HG03097 (cell line): ENCODE measurements at regions not wholly inside any gene's neighbourhood (a gene's known extent, or its start where the extent isn't known, plus 50 kb on each side); places are given as distances from the start of the nearest gene placed in this dataset.

Experiments used
- ATAC-seq: cut with Tn5 transposase; IDR thresholded peaks from one replicate; pipeline ENCODE4 v1.9.1; 2021; ENCODE audit not compliant: unreplicated experiment, low FRiP score

GRCh38 chr13:89827552-89827951, 1519.9 kb upstream of the MIR17HG start:
- ATAC-seq, result no peak

DNA sequence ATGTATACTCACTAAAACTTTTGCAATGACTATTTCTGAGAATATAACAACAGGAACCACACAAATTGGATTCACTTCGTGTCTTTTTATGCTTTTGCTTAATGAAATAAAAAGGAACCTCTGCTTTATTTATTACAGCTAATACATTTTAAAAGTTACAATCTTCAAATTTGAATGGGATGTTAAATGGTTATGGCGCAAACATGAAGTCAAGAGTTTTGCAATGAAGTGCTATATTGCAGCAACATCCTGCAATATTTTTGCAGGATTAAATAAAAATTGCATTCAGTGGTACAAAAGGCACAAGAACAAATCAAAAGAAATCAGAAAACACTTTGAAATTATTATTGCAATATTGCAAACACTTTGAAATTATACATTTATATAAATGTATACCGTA, 1519.0 kb upstream of the MIR17HG start:
- no peak for ATAC-seq

DNA sequence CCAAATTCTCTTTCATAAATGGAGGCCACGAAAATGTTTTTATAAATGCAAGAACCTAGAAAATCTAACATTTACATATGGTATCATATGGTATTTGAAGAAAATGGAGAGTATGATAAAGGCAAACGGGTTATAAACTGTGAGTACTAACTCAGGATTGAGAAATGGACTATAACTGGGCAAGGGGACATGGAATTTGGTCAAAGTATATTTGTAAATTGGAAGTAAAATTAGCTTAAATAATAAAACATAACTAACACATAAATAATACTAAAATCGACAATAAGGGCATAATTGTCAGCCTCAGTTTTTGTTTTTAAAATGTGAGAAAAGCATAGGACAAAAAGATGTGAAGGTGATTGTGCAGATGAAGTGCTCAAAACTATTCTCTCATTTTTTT, 1516.3 kb upstream of the MIR17HG start:
- no peak for ATAC-seq

DNA sequence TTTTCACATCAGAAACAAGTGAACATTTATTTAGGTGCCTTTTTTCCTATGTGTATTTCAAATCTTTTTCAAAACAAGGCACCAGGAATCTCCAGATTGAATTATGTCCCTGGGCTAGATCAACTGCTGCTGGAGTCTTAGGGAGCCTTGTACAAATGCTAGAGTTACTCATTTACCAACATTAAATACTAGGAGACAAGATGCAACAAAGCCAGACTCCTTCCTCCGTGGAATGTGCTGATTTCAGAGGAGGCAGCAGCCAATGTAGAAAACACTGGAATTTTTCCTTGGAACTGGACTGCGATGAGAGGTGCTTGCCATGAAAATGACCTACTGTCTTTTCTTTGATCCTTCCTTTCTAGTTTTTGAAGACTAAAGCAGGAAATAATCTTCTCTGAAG, 1514.7 kb upstream of the MIR17HG start:
- ATAC-seq, result no peak

DNA sequence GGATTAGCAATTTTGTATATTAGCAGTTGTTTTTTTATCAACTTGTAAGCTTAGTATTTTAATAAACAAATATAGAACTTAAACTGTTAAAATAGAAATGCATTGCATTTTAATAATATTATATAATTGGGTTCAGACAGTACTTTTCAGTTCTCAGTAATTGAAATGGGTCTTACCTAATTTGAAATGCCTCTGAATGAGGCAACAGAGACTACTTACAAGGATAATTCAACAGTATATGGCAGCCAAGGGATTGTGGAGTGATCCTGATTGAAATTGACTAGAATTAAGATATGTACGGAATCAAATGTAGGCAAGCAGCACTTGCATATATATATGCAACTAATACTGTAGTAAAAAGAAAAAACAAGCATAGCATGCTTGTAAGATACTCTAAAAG, 1503.9 kb upstream of the MIR17HG start:
- no peak for ATAC-seq

GRCh38 chr13:89845874-89846273, 1501.6 kb upstream of the MIR17HG start:
- ATAC-seq, result no peak

- ATAC-seq, result no peak
Measured at GRCh38 chr13:89846926-89847585, 1500.4 kb upstream of the MIR17HG start.

GRCh38 chr13:89852570-89852969, 1494.9 kb upstream of the MIR17HG start:
- ATAC-seq, result no peak

GRCh38 chr13:89856512-89856911, 1491.0 kb upstream of the MIR17HG start:
- no peak for ATAC-seq

DNA sequence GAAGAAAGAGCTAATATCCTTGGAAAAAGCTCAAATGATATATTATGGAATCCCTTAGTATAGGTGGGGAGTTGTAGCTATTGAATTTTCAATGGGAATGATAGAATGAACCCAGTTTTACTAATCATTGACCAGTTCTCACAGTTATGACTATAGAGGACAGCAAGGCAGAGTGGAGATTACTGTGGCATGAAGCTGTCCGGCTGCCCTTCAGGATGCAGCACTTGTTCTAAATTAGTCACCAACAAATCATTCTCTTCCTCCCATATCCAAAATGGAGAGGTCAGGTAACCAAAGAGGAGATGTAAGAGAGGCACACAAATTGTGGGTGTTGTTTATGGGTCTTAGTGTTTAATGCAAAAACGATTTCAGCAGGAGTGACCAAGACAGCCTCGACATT, 1490.0 kb upstream of the MIR17HG start:
- ATAC-seq, result no peak

DNA sequence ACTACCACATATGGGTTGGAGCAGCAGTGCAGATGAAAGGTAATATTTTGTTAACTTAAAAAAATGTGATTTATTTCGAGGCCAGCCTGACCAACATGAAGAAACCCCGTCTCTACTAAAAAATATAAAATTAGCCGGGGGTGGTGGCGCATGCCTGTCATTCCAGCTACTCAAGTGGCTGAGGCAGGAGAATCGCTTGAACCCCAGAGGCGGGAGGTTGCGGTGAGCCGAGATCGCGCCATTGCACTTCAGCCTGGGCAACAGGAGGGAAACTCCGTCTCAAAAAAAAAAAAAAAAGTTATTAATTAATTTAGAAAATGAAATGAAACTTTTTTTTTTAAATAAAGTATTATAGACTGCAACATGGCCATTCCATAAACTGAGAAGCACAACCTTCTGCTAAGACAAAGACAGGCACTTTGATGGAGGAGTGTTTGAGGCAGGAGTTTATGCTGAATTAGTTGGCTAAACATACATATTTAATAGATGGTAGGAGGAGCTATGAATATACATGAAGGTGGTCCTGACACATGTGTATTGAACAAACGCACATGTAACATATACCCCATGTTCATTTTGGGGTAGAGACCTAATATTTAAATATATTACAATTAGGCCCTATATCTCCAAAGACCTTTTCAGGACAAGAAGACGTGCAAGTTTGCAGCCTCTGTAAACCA, 1485.3 kb upstream of the MIR17HG start:
- ATAC-seq, result no peak

DNA sequence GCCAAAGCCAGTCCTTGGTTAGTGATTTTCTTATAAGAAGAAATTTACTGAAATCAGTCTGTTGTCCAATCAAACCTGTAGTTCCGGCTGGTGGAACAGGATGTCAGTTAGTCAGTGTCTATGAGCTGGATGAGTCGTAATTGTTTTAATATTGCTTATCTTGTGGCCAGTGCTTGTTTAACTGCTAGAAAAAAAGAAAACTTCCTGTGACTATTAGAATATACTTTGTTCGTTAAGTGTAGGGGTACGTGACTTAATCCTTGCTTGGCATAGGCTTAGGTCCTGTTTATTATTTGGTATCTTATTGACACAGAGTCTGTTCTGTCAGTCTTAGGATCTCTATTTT, 1484.8 kb upstream of the MIR17HG start:
- no peak for ATAC-seq

- no peak for ATAC-seq
Measured at GRCh38 chr13:89865164-89866064, 1482.1 kb upstream of the MIR17HG start.

DNA sequence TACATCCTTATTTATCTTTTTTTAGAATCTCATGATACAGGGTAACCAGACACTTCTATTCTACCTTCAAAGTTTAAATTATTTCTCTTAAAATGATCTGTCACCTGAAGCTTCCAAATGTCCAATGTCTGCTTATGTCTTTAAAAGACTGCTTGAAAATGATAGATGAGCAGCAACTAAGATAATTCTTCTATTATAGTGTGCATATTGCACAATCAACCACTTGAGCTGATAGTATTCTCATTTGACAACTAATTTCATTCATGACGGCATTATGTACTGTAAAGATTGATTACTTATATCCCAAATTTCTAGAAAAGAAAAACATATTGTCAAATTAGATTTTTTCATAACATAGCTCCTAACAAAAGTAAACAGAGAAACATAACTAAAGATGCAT, 1478.2 kb upstream of the MIR17HG start:
- no peak for ATAC-seq

DNA sequence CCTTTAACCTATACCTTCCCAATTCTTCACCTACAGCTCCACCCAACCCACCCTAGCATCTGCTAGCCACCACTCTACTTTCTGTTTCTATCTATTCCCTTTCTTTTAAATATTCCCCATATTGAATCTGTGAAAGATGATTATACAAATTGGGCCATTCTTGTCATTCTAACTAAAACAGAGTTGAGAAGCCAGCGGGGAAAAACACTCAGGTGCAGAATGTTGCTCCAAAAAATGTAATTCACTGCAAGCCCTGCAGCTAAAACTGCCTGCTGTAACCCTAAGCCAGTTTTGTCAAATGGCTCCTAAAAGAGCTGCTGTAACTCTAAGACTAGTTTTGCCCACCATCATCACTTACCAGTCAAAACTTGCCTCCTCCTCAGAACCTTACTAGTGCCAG, 1468.6 kb upstream of the MIR17HG start:
- ATAC-seq, result no peak

- no peak for ATAC-seq
Measured at GRCh38 chr13:89880201-89880600, 1467.3 kb upstream of the MIR17HG start.

DNA sequence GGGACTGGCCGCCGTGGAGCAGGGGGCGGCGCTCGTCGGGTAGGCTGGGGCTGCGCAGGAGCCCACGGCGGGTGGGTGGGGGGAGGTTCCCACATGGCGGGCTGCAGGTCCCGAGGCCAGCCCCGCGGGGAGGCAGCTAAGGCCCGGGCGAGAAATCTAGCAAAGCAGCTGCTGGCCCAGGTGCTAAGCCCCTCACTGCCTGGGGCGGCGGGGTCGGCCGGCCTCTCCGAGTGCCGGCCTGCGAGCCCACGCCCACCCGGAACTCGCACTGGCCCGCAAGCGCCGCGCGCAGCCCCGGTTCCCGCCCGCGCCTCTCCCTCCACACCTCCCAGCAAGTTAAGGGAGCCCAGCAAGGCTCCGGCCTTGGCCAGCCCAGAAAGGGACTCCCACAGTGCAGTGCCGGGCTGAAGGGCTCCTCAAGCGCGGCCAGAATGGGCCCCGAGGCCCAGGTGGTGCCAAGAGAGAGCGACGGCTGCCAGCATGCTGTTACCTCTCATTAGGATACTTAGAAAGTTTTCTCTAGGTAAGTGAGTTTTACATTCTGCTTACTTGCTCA, 1463.5 kb upstream of the MIR17HG start:
- ATAC-seq, result no peak

DNA sequence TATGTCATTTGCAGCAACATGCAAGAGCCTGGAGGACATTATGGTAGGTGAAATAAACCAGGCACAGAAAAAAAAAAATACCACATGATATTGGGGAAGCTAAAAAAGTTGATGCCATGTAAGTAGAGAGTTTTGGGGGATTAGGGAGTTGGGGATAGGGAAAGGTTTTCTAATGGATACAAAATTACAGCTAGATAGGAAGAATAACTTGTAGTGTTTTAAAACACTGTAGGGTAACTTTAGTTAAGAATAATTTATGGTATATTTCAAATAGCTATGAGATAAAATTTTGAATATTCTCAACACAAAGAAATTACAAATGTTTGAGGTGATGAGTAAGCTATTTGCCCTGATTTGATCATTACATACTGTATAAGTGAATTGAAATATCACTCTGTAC, 1456.7 kb upstream of the MIR17HG start:
- ATAC-seq, result no peak

DNA sequence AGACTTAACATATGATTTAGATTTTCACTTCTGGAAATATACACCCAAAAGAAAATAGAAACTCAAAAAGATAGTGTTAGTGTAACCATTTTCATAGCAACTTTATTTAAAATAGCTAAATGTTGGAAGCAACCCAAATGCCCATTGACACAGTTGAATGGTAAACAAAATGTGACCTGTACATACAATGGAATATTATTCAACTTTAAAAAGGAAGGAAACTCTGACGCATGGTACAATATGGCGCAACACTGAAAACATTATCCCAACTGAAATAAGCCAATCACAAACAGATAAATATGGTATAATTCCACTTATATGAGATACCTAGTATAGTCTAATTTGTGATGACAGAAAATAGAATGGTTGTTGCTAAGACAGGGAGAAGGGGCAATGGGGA, 1456.1 kb upstream of the MIR17HG start:
- ATAC-seq, result no peak

DNA sequence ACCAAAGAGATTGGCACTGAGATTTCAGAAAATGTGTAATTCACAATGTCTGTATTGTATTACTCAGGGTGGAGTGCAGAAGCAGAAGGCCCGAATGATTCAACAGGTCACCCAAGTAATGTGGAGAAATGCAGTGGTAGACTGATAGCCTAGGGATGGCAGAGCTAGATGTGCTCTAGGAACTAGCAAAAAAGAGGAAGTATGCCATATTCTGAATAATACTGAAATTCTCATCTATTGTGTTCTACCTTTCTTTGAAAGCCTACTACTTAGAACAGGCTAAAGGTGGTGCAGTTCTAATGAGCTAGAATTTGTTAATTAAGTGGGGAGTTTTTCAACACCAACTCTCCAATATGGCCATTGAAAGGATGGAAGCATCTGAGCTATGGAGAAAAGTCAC, 1449.8 kb upstream of the MIR17HG start:
- no peak for ATAC-seq

DNA sequence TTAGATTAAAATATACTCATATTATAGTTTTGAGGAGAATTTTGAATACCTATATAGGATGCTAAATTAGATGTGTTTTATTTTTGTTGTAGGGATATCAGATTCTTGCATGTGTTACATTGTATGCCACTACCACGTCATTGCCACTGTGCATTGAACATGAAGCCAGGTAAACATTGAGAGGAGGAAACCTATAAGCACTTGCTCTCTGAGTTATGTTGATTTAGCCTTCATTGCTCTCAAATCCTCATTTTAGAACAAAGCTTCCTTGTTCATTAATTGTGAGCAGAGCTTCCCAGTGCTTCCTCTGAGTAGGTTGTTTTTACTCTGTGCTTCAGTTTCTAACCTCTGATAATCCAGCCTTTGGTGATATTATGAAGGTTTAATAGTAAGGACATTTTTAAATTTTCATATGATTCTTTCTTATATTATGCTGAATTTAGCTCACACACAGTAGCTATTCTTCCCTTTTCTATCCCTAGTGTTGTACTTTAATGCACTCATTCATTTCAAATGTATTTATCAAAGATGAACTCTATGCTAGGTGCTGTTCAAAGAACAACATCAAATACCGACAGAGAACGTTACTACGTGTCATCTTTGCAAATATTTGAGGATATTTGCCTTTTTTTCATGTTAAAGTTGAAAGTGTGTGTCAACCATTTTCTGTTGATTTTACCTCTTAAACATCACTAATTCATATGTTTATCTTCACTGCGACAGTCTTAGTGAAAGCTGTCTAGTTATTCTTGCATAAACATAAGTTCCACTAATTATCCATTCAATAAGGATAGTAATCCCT, 1448.0 kb upstream of the MIR17HG start:
- ATAC-seq, result no peak
